ENCODE measurements at regions not wholly inside any gene's neighbourhood (a gene's known extent, or its start where the extent isn't known, plus 50 kb on each side); places are given as distances from the start of the nearest gene placed in this dataset.

- TF ChIP-seq CTCF (IDR thresholded peaks at IDR 0.05; ENCODE audit: insufficient read depth, low read length) (no peak), GABPA (IDR thresholded peaks at IDR 0.05; ENCODE audit: low read depth) (no peak), POLR2AphosphoS5 (IDR thresholded peaks at IDR 0.05; ENCODE audit: low read depth) (no peak), REST (IDR thresholded peaks at IDR 0.05; ENCODE audit: insufficient replicate concordance, low read depth) (no peak), SPI1 (IDR thresholded peaks at IDR 0.05; ENCODE audit: borderline replicate concordance, low read depth) (no peak)
- H3K27ac ChIP-seq (replicated peaks), result no peak overlapping the region
- no peaks in the 10 kb centered on the region for H3K27me3 ChIP-seq (ENCODE audit: insufficient read depth, poor library complexity, severe bottlenecking)
- no peak overlapping the region for H3K4me3 ChIP-seq (replicated peaks; ENCODE audit: insufficient read depth, low read length)
- no peak for DNase-seq (ENCODE audit: low read depth in 1 of 2, low spot score in 1 of 2)
These were observed 112.1 kb downstream of the CENPF start for GRCh38 chr1:214715126-214715525.

GRCh38 chr1:214717351-214717750, 114.4 kb downstream of the CENPF start:
- Histone ChIP-seq H3K27ac (replicated peaks) (no peak overlapping the region), H3K27me3 (ENCODE audit: insufficient read depth, poor library complexity, severe bottlenecking) (no peaks in the 10 kb centered on the region), H3K4me3 (replicated peaks; ENCODE audit: insufficient read depth, low read length) (no peak overlapping the region)
- no peak for DNase-seq (ENCODE audit: low read depth in 1 of 2, low spot score in 1 of 2)
- TF ChIP-seq POLR2AphosphoS5 (IDR thresholded peaks at IDR 0.05; ENCODE audit: low read depth) (no peak), GABPA (IDR thresholded peaks at IDR 0.05; ENCODE audit: low read depth) (no peak), CTCF (IDR thresholded peaks at IDR 0.05; ENCODE audit: insufficient read depth, low read length) (no peak), SPI1 (IDR thresholded peaks at IDR 0.05; ENCODE audit: borderline replicate concordance, low read depth) (no peak), REST (IDR thresholded peaks at IDR 0.05; ENCODE audit: insufficient replicate concordance, low read depth) (no peak)

GRCh38 chr1:214718724-214719123, 115.7 kb downstream of the CENPF start:
- no peak overlapping the region for H3K27ac ChIP-seq (replicated peaks)
- TF ChIP-seq SPI1 (IDR thresholded peaks at IDR 0.05; ENCODE audit: borderline replicate concordance, low read depth) (no peak), GABPA (IDR thresholded peaks at IDR 0.05; ENCODE audit: low read depth) (no peak), REST (IDR thresholded peaks at IDR 0.05; ENCODE audit: insufficient replicate concordance, low read depth) (no peak), CTCF (IDR thresholded peaks at IDR 0.05; ENCODE audit: insufficient read depth, low read length) (no peak), POLR2AphosphoS5 (IDR thresholded peaks at IDR 0.05; ENCODE audit: low read depth) (no peak)
- H3K4me3 ChIP-seq (replicated peaks; ENCODE audit: insufficient read depth, low read length), result no peak overlapping the region
- no peaks in the 10 kb centered on the region for H3K27me3 ChIP-seq (ENCODE audit: insufficient read depth, poor library complexity, severe bottlenecking)
- DNase-seq (ENCODE audit: low read depth in 1 of 2, low spot score in 1 of 2), result no peak

Data from HL-60 (cell line).